ENCODE measurements at regions not wholly inside any gene's neighbourhood (a gene's known extent, or its start where the extent isn't known, plus 50 kb on each side); places are given as distances from the start of the nearest gene placed in this dataset.

DNA sequence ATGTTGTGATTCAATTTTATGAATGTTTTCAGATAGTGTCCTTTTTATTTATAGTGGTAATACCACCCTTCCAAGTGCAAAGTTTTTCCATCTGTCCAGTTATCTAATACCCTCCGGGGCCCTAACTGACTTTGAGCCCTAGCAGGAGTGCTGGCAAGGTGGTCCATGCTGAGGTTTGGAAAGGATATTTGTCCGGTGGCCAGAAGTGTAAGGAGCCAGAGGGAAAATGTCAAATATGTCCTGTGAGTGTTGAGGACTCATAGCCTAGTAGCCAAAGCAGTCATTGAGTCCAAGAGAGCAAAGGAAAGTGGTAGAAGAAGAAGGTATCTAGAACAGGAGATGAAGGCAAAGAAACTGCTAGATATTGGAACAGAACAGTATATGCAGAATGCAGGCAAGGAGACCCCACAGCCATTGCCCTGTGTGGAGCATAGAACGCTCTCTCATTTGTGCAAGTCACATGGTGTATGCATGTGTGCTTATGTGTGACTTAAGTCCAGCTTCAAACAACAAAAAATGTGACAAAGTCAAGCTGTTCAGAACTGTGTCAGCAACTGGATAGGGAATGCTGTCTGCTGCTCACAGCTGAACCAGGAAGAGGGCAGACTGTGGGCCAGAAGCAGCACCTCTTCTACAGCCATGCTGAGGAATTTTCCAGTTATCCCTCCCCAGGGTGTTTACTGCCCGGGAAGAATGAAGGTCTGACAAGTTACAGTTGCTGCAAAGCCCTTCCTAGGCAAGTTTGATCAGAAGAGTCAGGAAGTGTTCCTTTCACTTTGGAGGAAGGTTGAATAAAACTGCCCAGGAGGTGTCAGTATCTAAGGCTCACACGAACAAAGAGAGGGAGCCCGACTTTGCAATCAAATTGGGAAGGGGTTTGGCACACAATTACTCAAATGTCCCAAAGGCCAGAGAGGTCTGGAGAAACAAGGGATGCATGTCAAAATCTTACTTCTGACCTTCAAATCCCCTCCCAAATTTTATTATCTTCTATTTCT is 463.3 kb upstream of the DMAC1 start:
- H3K9me3 Mint-ChIP-seq: no peaks in the 10 kb centered on the region
- ATAC-seq (replicated peaks in 1 of 2) (no peak), DNase-seq (no peak)
- H3K27ac Mint-ChIP-seq: no peak overlapping the region
- H3K4me3 Mint-ChIP-seq: no peak overlapping the region
- H3K4me1 Mint-ChIP-seq (ENCODE audit: low read depth): no peaks in the 10 kb centered on the region
- H3K27me3 Mint-ChIP-seq (ENCODE audit: low read depth): peaks cover 10% of the 10 kb centered on the region
- no peaks in the 10 kb centered on the region for H3K36me3 Mint-ChIP-seq (ENCODE audit: insufficient read depth in 2 of 2)

DNA sequence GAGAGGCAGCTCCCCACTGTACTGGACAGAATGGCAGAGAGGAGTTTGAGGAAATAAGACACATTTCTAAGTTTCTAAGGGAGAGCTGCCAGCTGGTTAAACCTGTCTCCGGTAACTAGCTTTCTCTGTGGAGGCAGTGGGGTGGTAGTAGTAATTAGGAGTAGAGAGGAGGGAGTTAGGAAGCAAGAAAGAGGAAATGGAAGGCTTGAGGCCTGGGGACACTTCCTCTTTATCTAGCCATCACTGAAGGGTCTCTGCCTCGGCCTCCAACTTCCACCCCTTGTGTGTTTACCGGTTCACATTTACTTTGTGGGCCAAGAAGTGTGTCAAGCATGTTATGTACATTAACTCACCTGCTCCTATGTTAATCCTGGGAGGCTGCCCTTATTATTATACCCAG is 462.2 kb upstream of the DMAC1 start:
- no peaks in the 10 kb centered on the region for H3K36me3 Mint-ChIP-seq (ENCODE audit: insufficient read depth in 2 of 2)
- H3K4me1 Mint-ChIP-seq (ENCODE audit: low read depth): no peaks in the 10 kb centered on the region
- no peaks in the 10 kb centered on the region for H3K9me3 Mint-ChIP-seq
- ATAC-seq (replicated peaks in 1 of 2) (no peak), DNase-seq (no peak)
- H3K27ac Mint-ChIP-seq: no peak overlapping the region
- peaks cover 9% of the 10 kb centered on the region for H3K27me3 Mint-ChIP-seq (ENCODE audit: low read depth)
- no peak overlapping the region for H3K4me3 Mint-ChIP-seq

DNA sequence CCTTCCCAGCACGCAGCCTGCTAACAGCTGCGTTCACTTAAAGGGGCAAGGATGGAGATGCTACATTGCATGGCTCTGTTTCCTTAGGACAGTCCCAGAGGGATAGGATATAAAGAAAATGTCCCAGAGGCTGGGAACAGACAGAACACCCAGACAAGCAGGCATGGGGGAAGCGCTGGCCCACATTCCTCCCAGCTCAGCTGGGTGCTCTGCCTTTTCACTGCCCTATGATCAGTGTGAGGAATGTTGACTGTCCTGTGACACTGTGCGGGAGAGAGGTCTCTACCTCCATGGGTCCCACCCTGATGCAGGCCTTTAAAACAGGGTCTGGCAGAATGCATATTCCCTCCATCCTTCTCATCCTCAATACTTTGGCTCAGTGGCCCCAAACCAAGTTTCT is 459.4 kb upstream of the DMAC1 start:
- ATAC-seq (replicated peaks in 1 of 2) (no peak), DNase-seq (no peak)
- Mint-ChIP-seq H3K27me3 (ENCODE audit: low read depth) (peaks cover 12% of the 10 kb centered on the region), H3K4me3 (no peak overlapping the region), H3K4me1 (ENCODE audit: low read depth) (no peaks in the 10 kb centered on the region), H3K9me3 (no peaks in the 10 kb centered on the region), H3K36me3 (ENCODE audit: insufficient read depth in 2 of 2) (no peaks in the 10 kb centered on the region), H3K27ac (no peak overlapping the region)

DNA sequence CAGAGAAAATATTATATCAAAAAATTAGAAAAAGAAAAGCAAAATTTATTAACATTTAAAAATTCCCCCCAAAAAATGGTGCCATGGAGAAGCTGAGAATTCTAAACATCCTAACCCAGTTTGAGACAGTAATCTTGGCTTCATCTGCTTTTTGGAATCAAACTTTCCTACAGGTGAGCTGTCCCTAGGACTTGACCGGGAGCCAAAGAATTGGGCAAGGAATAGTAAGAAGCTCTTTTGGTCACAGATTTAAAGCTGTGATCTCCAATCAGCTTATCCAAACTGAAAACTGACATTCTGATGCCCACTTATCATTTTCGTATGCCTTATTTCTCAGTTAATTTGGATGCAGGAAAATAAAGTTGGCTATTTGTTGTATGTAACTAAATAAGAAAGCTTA is 457.3 kb upstream of the DMAC1 start:
- Mint-ChIP-seq H3K36me3 (ENCODE audit: insufficient read depth in 2 of 2) (no peaks in the 10 kb centered on the region), H3K27me3 (ENCODE audit: low read depth) (peaks cover 12% of the 10 kb centered on the region), H3K27ac (no peak overlapping the region), H3K9me3 (no peaks in the 10 kb centered on the region), H3K4me3 (no peak overlapping the region), H3K4me1 (ENCODE audit: low read depth) (no peaks in the 10 kb centered on the region)
- ATAC-seq (replicated peaks in 1 of 2) (no peak), DNase-seq (no peak)

DNA sequence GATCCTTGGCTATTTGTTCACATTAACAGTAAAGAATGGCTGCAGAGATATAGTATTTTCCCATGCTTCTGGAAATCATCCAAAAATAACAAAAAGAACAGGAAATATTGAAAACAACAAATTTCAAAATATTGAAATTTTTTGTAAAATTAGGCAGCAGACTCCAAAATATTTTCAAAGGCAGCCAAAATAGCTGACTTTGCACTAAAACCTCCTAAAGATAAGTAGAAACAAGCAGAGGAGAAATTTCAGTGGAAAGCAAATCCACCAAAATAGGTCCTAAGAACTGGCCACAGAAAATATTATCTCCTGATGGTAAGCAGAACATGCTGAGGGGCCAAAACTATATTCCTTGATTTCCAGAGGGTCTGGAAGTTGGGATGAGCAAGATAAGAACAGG is 456.3 kb upstream of the DMAC1 start:
- no peaks in the 10 kb centered on the region for H3K36me3 Mint-ChIP-seq (ENCODE audit: insufficient read depth in 2 of 2)
- ATAC-seq (replicated peaks in 1 of 2) (no peak), DNase-seq (no peak)
- no peak overlapping the region for H3K27ac Mint-ChIP-seq
- H3K9me3 Mint-ChIP-seq: no peaks in the 10 kb centered on the region
- no peak overlapping the region for H3K4me3 Mint-ChIP-seq
- peaks cover 12% of the 10 kb centered on the region for H3K27me3 Mint-ChIP-seq (ENCODE audit: low read depth)
- no peaks in the 10 kb centered on the region for H3K4me1 Mint-ChIP-seq (ENCODE audit: low read depth)

DNA sequence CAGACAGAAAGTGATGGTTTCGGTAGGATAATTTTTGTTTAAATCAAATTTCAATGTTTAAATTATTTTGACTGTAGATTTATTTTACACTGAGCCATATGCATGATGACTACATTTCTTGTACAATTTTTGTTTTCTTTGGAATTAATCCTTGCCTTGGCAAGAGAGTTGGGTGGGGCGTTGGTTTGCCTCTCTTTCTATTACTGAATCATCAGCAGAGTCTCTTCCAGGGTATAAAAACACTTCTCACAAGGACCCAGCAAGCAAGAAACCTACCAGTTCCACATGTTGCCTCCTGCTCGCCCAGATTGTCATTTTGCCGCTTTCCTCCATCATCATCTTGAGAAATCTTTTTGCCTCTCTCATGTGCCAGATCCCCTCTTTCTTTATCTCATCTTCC is 455.0 kb upstream of the DMAC1 start:
- Mint-ChIP-seq H3K9me3 (no peaks in the 10 kb centered on the region), H3K4me1 (ENCODE audit: low read depth) (no peaks in the 10 kb centered on the region), H3K4me3 (no peak overlapping the region), H3K27me3 (ENCODE audit: low read depth) (peaks cover 12% of the 10 kb centered on the region), H3K27ac (no peak overlapping the region), H3K36me3 (ENCODE audit: insufficient read depth in 2 of 2) (no peaks in the 10 kb centered on the region)
- DNase-seq (no peak), ATAC-seq (replicated peaks in 1 of 2) (no peak)

DNA sequence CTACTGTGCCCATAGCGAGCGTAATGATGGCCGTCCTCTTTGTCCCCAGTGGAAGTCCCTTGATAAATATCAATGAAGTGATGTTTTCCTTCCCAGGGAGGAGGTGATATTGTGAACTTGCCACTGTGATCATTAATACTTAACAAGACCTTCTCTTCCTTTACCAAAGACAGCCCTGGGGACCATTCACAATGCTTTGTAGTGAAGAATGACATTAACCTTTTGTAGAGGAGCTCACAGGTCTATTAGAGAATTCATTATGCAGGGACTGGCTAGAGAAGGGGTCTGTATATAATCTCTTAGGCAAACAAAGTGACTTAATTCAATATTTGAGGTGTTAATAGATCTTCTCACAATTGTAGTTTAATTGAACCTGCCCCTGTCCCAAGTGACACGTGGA is 452.9 kb upstream of the DMAC1 start:
- DNase-seq: no peak
- H3K9me3 Mint-ChIP-seq: no peaks in the 10 kb centered on the region
- H3K27me3 Mint-ChIP-seq (ENCODE audit: low read depth): peaks cover 19% of the 10 kb centered on the region
- H3K27ac Mint-ChIP-seq: no peak overlapping the region
- H3K4me3 Mint-ChIP-seq: no peak overlapping the region
- no peaks in the 10 kb centered on the region for H3K36me3 Mint-ChIP-seq (ENCODE audit: insufficient read depth in 2 of 2)
- ATAC-seq (replicated peaks in 1 of 2): no peak
- H3K4me1 Mint-ChIP-seq (ENCODE audit: low read depth): no peaks in the 10 kb centered on the region

DNA sequence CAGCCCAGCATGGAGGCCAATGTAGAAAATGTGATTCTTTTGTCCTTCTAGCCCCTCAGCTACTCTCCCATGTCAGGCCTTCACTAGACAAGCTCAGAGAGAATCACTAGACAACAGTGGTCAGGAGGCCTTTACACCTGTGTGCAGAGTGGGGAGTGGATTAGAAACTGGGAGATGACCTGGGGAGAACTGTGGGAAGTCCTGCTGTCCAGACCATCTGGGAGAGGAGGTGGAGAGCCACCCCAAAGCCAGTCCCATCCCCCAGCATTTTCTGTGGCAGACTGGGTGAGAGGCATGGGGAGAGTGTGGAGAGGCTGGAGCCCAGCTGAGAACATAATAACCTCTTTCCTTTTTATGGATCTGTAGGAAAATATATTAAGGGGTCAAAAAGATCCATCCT is 452.0 kb upstream of the DMAC1 start:
- no peaks in the 10 kb centered on the region for H3K9me3 Mint-ChIP-seq
- H3K36me3 Mint-ChIP-seq (ENCODE audit: insufficient read depth in 2 of 2): no peaks in the 10 kb centered on the region
- H3K4me1 Mint-ChIP-seq (ENCODE audit: low read depth): no peaks in the 10 kb centered on the region
- H3K27me3 Mint-ChIP-seq (ENCODE audit: low read depth): peaks cover 22% of the 10 kb centered on the region
- H3K27ac Mint-ChIP-seq: no peak overlapping the region
- no peak for DNase-seq
- no peak for ATAC-seq (replicated peaks in 1 of 2)
- no peak overlapping the region for H3K4me3 Mint-ChIP-seq

DNA sequence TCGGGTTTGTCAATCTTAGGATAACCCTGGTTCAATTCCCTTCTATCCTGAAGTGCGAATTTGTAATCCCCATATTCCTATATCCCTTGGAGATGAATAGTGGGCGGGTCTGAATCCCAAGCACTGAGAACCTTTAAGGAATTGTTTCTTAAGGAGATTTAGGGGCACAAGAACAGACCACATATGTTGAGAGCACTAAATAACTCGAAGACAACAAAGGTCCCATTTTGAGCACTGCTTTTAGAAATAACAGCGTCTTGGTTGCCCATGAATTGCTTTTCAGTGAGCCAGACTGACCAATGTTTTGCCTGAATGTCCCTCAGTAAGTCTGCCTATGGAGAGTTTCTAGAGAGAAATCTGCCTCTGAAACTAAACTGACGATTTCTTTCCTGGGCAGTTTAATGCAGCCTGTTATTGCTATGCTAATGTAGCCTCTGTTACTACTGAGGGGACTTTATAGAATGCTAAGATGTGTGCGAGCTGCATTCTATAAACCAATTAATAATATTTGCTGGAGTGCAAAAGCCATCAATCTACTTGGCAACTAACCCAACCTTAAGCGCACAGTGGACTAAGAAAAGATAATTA is 445.0 kb upstream of the DMAC1 start:
- H3K36me3 Mint-ChIP-seq (ENCODE audit: insufficient read depth in 2 of 2): no peaks in the 10 kb centered on the region

DNA sequence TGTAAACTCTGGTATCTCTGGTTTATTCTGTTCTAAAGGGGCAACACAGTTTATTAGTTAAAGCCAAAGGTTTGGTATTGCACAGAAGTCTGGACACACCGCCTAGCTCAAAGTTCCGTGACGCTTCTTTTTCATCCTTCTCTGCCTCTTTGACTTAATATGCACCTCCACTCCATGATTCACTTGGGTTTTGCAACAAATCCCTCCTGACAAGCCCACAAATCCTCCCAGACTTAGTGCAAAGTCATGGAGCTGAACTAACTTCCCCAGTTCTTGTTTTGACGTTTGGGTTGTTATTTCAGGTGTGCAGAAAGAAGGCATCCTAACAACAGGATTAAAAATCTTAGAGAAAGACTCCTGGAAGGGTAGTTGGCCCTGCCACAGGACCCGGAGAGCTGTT is 441.6 kb upstream of the DMAC1 start:
- no peak overlapping the region for H3K27ac Mint-ChIP-seq
- DNase-seq: no peak
- no peaks in the 10 kb centered on the region for H3K36me3 Mint-ChIP-seq (ENCODE audit: insufficient read depth in 2 of 2)
- peaks cover 7% of the 10 kb centered on the region for H3K27me3 Mint-ChIP-seq (ENCODE audit: low read depth)
- ATAC-seq (replicated peaks in 1 of 2): no peak
- H3K4me3 Mint-ChIP-seq: no peak overlapping the region
- no peaks in the 10 kb centered on the region for H3K4me1 Mint-ChIP-seq (ENCODE audit: low read depth)
- no peaks in the 10 kb centered on the region for H3K9me3 Mint-ChIP-seq

More for the DNA sequence above, 445.0 kb upstream of the DMAC1 start:
- Mint-ChIP-seq H3K27me3 (ENCODE audit: low read depth) (peaks cover 18% of the 10 kb centered on the region), H3K4me3 (no peak overlapping the region), H3K4me1 (ENCODE audit: low read depth) (no peaks in the 10 kb centered on the region), H3K9me3 (no peaks in the 10 kb centered on the region), H3K27ac (no peak overlapping the region)
- ATAC-seq (replicated peaks in 1 of 2): no peak
- DNase-seq: no peak

DNA sequence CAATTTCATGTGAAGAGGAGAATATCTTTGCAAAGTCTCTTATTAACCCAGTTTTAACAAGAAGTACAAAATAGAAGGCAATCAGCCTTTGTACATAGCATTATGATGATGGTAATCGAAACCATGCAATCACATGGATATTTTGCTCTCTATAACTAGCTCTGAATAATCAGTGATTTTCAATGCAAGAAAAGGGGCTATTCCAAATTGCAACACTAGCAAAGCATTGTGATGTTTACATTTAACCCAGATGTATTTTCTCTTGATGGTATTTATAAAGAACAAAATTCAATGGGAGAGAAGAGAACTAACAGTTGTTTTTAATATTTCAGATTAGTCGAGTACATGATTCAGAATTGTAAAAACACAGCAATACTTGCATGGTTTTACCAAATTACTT is 437.5 kb upstream of the DMAC1 start:
- Mint-ChIP-seq H3K4me1 (ENCODE audit: low read depth) (no peaks in the 10 kb centered on the region), H3K27ac (no peak overlapping the region), H3K36me3 (ENCODE audit: insufficient read depth in 2 of 2) (no peaks in the 10 kb centered on the region), H3K4me3 (no peak overlapping the region), H3K9me3 (no peaks in the 10 kb centered on the region), H3K27me3 (ENCODE audit: low read depth) (peaks cover 7% of the 10 kb centered on the region)
- DNase-seq (no peak), ATAC-seq (replicated peaks in 1 of 2) (no peak)

DNA sequence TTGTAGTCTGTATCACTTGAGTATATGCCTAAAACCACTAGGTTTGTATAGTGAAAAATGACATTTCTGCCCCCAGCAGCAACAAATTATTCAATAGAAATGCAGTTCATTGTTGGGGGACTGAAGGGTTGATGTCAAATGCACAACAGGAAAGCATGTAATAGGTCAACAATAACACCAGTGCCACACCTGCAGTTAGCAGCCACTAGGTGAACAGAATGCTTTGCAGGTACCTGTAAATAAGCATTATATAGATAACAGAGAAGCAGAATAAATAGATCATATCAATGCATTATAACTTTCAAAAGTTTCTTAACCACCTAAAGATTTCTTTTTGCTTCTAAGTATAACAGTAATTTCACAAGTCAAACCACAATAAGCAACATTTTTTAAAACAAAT is 435.9 kb upstream of the DMAC1 start:
- ATAC-seq (replicated peaks in 1 of 2) (no peak), DNase-seq (no peak)
- no peaks in the 10 kb centered on the region for H3K9me3 Mint-ChIP-seq
- no peak overlapping the region for H3K27ac Mint-ChIP-seq
- no peak overlapping the region for H3K4me3 Mint-ChIP-seq
- no peaks in the 10 kb centered on the region for H3K36me3 Mint-ChIP-seq (ENCODE audit: insufficient read depth in 2 of 2)
- no peaks in the 10 kb centered on the region for H3K27me3 Mint-ChIP-seq (ENCODE audit: low read depth)
- H3K4me1 Mint-ChIP-seq (ENCODE audit: low read depth): no peaks in the 10 kb centered on the region

DNA sequence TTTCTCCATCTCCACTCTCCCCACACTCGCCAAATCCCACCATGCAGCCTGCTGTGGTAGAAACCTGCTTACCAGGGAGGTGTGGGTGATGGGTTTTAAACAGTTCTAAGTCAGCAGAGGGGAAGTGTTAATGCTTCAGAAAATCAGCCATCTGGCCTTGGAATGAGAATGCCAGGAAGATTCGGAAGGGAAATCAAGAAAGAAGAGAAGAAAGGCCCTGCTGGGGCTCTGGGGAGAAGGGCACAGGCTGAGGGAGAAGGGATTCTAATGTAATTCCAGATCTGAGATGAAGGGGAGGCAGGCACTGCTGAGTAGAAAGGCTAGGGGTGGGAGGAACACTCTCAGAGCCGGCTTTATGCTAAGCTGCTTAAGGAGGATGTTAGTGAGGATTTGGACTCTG is 434.7 kb upstream of the DMAC1 start:
- ATAC-seq (replicated peaks in 1 of 2) (no peak), DNase-seq (no peak)
- Mint-ChIP-seq H3K36me3 (ENCODE audit: insufficient read depth in 2 of 2) (no peaks in the 10 kb centered on the region), H3K27me3 (ENCODE audit: low read depth) (no peaks in the 10 kb centered on the region), H3K9me3 (no peaks in the 10 kb centered on the region), H3K4me1 (ENCODE audit: low read depth) (no peaks in the 10 kb centered on the region), H3K27ac (no peak overlapping the region), H3K4me3 (no peak overlapping the region)

DNA sequence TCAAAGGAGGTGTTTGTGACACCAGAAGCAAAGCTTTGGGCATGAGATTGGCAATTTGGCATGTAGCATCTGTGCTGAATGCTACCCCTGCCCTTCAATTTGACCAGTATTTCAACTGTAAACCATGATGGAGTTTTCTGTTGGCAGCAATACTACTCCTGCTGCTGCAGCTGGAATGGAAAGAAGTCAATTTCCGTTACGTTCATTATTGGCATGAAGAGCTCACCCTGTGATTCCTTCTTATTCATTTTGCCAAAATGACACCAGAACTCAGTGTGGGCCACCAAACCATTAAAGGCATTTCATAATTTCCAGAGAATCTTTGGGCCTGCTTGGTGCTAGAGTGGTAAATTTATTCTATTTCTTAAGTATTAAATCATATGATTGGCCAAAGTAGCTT is 433.1 kb upstream of the DMAC1 start:
- DNase-seq (no peak), ATAC-seq (replicated peaks in 1 of 2) (no peak)
- Mint-ChIP-seq H3K27me3 (ENCODE audit: low read depth) (no peaks in the 10 kb centered on the region), H3K9me3 (no peaks in the 10 kb centered on the region), H3K36me3 (ENCODE audit: insufficient read depth in 2 of 2) (no peaks in the 10 kb centered on the region), H3K27ac (no peak overlapping the region), H3K4me1 (ENCODE audit: low read depth) (no peaks in the 10 kb centered on the region), H3K4me3 (no peak overlapping the region)

All from activated T-cell treated with anti-CD3 and anti-CD28 coated beads, Interleukin-2, amount 50 U/mL, for 72 hours (primary cell).